CD4-positive, alpha-beta T cell treated with Interleukin-4 for 4 hours (primary cell): ENCODE measurements at regions not wholly inside any gene's neighbourhood (a gene's known extent, or its start where the extent isn't known, plus 50 kb on each side); places are given as distances from the start of the nearest gene placed in this dataset.

ENCODE experiments used
- DNase-seq: peaks from one replicate; pipeline ENCODE4 v3.0.0-alpha.2; 2020

DNA sequence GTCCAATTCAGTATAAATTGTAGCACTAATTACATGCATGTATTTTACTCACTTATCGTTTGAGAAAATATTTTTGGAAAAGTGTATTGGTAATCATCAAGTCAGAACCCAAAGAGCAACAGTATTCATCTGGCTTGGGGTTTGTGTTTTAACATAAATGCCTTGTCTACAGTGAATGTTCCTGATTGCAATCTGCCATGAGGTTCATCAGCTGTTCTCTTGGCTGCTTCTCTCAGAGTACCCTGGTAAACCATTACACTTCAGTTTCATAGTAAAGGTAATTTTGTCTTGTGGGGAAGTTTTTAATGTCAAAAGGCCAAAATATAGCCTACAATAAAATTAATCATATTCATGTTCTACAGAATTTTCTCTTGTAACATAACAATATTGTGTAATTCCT, 150.3 kb downstream of the IFI44 start:
- DNase-seq = no peak

DNA sequence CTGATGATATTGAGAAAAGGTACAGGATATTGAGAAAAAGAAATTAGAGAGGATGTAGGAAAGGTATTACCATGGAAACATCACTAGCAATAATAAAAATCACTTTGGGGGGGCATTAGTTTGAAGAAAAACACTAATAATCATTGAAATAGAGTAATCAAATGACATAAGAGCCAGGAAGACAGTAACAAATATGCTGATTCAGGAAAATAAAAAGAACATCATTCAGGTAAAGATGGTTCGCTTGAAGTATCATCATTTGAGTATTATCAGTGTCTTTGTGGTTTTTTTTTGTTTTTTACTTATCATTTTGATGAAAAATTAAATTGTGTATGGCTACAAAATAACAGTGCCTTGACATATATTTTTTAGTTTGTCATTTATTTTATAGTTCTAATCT, 164.5 kb downstream of the IFI44 start:
- DNase-seq = no peak

DNA sequence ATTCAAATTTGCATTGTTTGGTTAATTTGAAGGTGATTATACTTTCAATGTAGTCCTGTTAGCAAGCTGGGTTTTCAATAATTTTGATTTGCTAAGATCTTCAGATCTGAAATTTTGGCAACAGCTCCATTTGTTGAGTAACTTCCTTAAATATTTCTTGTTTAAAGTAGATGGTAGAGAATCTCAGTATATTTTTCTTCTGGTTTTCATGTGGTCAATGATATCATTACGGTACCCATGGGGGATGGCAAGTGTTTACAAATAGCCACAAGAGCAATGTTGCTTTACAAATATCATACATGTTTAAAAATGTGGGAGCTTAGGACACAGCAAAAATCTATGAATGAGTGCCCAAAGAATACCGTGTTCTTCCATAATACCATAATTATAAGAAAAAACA, 175.9 kb downstream of the IFI44 start:
- DNase-seq = no peak

DNA sequence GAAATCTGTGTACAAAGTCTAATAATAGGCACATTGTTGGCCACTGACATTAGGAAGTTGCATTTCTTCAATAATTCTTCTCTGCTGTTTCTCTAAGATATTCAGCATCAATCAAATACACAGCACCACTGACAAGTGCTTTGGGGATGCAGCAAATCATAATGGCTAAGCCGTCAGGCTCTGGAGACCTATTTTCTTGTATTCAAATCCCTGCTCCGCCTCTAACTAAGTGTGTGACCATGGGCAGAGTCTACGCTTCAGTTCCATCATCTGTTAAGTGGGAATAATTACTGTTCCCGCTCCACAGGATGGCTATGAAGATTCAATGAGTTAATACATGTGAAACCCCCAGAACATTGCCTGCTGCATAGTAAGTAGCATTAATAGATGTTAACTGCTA, 176.9 kb downstream of the ADGRL4 start:
- no peak for DNase-seq

DNA sequence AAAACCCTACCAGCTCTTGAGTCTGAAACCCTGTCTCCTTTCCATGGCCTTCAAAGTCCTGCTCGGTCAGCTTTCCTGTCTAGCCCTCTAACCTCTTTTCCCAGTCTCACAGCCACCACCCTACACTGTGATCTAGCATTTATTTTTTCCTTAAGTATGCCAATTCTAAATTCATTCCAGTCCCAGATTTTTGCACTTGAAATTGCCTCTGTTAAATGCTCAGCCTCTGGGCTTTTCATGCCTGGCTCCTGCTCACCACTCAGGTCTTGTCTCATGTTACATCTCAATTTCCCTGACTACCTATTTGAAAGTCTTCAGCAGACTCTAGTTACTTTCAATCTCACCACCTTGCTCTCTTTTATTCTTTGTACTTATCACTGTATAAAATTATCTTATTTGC, 176.2 kb downstream of the ADGRL4 start:
- DNase-seq = no peak

DNA sequence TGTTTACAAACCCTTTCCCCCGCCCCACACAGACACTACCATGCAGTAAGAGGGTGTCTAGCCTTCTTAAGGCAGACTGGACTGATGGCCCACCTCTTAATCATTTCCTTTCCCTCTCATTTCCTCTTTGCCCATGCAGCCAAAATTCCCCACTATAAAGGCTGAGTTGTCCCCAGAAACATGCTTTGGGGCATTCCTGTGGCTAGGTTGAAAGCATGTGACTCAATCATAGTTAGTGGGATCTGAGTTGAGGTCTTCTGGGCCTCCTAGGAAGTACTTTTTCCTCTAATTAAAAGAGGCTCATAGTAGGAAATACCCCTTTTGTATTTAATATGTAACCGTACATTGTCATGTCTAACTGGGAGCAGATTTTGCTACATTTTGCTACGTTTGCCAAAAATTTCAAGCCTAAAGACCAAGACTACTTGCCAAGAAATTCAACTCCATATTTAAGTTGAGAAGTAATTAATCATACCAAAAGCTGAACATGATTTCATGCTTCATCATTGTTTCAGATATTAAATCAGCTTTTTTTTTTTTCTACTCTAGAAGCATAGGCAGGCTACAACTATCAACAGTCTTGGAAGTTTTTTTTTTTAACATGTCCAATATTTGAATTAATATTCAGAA, 174.7 kb downstream of the ADGRL4 start:
- DNase-seq = no peak

DNA sequence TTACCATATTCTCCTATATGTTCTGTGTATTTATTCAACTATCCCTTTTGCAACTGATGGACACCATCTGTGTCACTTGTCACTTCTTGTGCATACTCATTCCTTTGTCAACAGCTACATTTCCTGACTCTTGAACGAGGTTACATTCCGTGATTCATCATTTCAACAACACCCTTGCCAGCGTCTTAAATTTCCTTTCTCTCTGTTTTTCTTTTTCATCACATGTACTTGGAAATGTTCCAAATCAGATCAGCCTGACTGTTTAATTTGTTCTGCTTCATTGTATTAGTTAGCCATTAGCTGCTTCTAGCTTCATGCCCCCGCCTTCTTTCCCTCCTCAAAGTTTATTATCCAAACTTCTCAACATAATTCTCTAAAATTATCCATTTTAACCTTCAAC, 173.0 kb downstream of the ADGRL4 start:
- DNase-seq = no peak

DNA sequence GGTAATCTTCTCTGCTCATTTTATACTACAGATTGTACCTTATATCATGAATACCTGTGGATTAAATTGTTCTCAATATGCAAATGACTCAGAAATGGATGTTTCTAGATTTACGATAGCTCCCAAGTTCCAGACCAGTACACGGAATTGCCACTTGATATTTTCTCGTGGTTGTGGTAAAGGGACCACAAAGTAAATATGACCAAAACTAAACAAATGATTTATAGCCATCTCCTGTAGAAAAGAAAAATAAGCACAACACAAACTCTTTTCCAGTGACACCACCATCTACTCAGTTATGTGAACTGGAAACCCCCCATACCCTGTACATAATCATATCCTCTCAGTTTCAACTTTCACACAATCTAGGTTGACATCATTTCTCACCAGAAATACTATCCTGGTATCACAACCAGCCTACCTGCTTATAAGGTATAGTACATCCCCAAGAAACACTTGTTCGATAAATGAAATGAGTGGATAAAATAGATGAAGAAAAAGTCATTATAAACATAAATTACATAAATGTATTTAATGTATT, 172.3 kb downstream of the ADGRL4 start:
- DNase-seq = no peak

DNA sequence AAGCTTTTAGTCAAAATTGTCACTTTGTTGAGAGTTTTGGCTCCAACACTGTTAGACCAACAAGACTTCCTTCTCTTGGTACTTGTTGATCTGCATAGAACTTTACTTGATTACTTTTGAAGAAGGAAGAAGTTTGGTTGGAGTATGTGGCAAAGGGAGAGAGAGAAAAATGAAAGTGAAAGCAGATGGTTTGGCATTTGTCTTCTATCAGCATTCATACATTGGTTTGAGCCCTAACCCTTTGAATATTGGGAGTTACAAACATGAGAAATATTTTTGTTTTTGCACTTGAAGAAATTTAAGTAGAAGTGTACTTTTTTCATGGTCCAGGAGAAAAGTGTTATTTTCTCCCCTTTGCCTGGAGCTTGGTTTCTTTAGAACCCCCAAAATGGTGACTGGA, 169.8 kb downstream of the ADGRL4 start:
- peak; percentile 0 for DNase-seq

DNA sequence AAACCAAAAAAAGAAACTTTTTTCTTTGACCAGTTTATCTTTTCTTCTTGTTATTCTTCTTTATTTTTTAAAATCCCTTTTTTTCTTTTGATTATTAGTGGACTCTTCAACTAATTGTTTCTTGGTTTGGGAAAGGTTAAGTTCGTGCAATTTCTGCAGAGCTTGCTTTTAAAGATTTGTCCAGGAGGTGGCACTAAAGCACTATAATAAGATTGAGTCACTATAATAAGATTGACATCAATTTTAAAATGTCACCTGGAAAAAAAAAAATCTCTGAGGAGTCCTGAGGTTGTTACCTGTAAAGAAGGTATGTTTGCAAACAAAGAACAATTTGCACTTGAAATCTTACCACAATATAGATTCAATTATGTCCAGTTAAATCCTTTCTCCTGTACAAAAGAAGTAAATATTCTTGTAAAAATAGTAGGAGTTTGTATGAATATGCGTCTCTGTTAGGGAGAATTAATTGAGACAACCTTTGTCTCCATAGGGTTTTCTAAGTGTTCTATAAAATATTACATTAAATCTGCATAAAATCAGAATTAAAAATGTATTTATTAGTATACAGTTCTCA, 166.7 kb downstream of the ADGRL4 start:
- peak; percentile 30 for DNase-seq
